ENCODE measurements at regions not wholly inside any gene's neighbourhood (a gene's known extent, or its start where the extent isn't known, plus 50 kb on each side); places are given as distances from the start of the nearest gene placed in this dataset.

GRCh38 chr1:198054510-198054909 is 102.3 kb upstream of the NEK7 start:
- TF ChIP-seq, protein P1, sequence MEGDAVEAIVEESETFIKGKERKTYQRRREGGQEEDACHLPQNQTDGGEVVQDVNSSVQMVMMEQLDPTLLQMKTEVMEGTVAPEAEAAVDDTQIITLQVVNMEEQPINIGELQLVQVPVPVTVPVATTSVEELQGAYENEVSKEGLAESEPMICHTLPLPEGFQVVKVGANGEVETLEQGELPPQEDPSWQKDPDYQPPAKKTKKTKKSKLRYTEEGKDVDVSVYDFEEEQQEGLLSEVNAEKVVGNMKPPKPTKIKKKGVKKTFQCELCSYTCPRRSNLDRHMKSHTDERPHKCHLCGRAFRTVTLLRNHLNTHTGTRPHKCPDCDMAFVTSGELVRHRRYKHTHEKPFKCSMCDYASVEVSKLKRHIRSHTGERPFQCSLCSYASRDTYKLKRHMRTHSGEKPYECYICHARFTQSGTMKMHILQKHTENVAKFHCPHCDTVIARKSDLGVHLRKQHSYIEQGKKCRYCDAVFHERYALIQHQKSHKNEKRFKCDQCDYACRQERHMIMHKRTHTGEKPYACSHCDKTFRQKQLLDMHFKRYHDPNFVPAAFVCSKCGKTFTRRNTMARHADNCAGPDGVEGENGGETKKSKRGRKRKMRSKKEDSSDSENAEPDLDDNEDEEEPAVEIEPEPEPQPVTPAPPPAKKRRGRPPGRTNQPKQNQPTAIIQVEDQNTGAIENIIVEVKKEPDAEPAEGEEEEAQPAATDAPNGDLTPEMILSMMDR (conservative IDR thresholded peaks at IDR 0.05; ENCODE audit: low read depth, low read length), result no peak
- no peak for TF ChIP-seq EZH2 (IDR thresholded peaks at IDR 0.05; ENCODE audit: borderline replicate concordance, low read depth, low read length, poor library complexity, severe bottlenecking)
